PC-3 (cell line): ENCODE measurements at regions not wholly inside any gene's neighbourhood (a gene's known extent, or its start where the extent isn't known, plus 50 kb on each side); places are given as distances from the start of the nearest gene placed in this dataset.

Source experiments
- EZH2 ChIP-seq: fragments of 300-600 bp; sonication (generic); IDR thresholded peaks from one replicate; pipeline ENCODE4 v1.6.1; 2017; ENCODE audit warnings: antibody characterized with exemption, mild to moderate bottlenecking, low read length; ENCODE audit not compliant: unreplicated experiment
- TF ChIP-seq, protein P1 (sequence below): fragments of 300-600 bp; sonication (generic); conservative IDR thresholded peaks from 2 replicates; pipeline ENCODE4 v1.5.1; 2017; ENCODE audit warnings: antibody characterized with exemption, low read depth, mild to moderate bottlenecking, low read length

DNA sequence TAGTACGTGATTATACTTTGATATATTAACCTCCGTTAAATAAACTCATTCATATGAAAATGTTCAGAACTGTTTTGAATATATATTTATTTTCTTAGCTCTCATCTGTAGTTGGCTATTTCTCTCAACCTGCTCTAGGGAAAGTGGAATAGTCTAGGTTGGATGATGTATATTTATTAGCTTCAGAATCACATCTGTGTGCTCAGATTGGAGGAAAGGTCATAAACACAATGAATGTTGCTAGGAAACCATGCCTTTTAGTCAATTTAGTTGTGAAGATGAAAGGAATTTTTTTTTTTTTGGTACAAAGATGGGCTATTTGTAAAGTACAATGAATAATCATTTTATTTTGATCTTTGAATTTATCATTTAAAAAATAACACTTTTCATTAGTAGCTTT lies 439.1 kb downstream of the FOXG1 start:
- TF ChIP-seq, protein P1, sequence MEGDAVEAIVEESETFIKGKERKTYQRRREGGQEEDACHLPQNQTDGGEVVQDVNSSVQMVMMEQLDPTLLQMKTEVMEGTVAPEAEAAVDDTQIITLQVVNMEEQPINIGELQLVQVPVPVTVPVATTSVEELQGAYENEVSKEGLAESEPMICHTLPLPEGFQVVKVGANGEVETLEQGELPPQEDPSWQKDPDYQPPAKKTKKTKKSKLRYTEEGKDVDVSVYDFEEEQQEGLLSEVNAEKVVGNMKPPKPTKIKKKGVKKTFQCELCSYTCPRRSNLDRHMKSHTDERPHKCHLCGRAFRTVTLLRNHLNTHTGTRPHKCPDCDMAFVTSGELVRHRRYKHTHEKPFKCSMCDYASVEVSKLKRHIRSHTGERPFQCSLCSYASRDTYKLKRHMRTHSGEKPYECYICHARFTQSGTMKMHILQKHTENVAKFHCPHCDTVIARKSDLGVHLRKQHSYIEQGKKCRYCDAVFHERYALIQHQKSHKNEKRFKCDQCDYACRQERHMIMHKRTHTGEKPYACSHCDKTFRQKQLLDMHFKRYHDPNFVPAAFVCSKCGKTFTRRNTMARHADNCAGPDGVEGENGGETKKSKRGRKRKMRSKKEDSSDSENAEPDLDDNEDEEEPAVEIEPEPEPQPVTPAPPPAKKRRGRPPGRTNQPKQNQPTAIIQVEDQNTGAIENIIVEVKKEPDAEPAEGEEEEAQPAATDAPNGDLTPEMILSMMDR: no peak
- TF ChIP-seq EZH2: no peak
